Fibroblast of skin of back (primary cell): ENCODE measurements at regions not wholly inside any gene's neighbourhood (a gene's known extent, or its start where the extent isn't known, plus 50 kb on each side); places are given as distances from the start of the nearest gene placed in this dataset.
A peak's percentile ranks its signal among the peaks of the same experiment; 100 is the strongest.

ENCODE experiments used
- DNase-seq: peaks from one replicate; pipeline ENCODE4 v3.0.0-alpha.2; 2013

DNA sequence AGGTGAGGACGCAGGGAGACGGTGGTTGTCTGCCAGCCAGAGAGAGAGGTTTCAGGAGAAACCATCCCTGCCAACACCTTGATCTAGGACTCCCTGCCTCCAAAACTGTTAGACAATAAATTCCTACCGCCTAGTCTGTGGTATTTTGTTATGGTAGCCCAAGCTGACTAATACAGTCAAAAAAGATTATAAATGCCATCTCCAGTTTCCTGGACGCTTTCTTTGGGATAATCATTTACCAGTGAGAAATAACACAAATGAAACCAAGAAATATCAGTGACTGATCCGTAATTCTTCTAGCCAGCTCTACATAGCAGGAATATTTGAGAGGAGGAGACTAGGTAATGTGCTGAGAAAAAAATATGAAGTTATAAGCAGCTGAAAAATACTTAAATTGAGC is 707.8 kb upstream of the LMCD1 start:
- no peak for DNase-seq

DNA sequence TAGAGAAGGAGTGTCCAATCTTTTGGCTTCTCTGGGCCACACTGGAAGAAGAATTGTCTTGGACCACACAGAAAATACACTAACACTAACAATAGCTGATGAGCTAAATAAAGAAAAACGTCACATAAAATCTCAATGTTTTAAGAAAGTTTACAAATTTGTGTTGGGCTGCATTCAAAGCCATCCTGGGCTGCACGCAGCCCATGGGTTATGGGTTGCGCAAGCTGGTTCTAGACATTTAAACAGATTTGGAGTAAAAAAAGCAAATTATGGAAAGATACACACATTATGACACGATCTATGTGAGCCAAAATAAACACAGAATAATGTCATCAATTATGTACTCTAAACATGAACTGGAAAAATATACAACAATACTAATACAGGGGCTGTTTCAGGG is 703.3 kb upstream of the LMCD1 start:
- DNase-seq: no peak

DNA sequence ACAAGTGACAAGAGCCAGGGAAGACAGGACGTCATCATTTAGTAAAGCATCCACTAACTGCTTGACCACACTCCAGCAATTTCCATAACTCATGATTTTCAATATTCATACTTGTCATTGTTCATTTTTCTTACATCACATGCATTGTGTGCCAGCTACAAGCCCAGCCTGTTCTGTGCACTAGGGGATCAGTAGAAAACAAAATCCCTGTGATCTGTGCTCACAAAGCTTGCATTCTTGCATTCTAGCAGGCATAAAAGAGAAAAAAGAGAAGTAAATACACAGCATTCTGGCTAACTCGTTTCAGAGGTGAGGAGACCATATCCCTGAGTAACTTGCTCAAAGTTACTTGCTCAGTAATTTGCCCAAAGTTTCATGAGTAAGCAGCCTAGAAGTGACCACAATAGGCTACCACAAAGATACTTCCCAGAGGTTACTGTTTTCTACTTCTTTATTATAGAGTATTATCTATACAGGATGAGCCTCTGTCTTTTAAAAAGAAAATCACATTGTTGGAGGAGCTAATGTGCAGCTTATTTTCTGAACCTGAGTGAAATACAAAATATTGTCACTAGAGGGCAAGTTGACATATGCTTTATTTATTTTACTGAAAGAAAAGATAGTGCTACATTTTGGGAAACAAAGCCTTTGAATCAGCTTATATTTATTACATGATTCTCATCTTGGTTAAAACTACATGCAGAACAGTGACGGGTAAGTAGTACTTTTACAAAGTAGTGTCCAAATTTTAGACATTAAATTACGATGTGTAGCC is 701.4 kb upstream of the LMCD1 start:
- DNase-seq: no peak

DNA sequence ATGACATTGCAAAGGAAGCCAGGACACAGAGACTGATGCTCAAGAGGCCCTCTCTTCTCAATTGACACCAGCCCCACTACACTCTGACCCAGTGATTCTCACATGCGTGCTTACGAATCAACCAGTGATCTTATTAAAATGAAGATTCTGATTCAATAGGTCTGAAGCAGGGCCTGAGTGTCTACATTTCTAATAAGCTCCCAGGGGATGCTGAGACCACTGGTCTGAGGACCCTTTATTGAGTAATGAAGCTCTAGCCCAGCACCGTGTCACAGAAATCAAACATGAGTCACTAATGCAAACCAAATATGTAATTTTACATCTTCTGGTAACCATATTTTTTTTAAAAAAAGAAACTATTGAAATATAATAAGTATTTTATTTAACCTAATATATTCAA is 689.1 kb upstream of the LMCD1 start:
- DNase-seq: no peak

DNA sequence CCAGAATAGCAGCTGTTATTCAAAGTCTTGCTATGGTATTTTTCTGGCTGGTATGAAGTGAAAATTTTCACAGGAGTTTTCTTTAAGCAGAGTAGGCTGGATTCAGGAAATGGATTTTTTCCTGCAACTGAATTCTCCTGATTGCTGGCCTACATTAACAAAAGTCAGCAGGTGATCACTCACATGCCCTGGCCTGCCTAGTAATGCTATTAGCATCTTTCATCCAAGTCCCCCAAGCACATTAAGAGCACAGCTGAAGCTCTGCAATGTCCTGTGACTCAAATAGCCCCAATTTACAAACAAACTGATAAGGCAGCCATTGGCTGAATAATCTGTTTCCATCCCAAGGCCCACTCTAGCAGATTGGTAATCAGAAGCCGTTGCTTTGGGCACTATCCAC is 688.3 kb upstream of the LMCD1 start:
- no peak for DNase-seq

DNA sequence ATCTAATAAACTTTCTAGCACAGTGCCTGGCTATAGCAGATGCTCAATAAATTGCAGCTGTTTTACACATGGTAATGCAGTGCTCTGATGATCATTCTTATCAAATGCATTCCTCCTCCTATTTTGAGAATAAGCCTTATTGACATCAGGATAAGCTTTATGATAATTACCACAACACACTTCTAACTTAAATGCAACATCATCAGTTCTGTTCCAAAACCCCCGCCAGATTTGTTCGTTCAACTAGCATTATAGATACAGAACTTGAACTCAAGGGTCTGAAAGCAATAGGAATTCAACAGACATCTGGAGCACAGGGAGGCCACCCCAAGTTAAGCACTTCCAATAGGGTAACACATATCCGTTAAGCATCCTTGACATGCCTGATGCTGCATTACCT is 684.4 kb upstream of the LMCD1 start:
- no peak for DNase-seq

DNA sequence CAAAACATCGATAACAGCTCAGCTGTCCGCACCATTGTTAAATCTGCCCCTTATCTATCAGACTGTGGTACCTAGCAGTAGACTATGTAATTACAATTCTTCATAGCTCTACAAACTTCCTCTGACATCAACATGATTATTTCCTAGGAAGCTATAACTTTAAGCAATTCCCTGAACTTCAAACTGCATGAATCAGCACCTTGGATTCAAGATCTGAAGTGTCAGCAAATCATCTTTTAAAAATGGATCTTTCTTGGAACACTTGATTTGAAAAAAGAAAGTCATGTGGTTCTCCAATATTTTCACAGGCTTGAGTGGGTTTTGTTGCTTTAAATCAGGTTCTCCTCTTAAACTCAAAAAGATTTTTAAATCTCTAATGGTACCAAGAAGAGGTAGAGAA is 680.7 kb upstream of the LMCD1 start:
- no peak for DNase-seq

DNA sequence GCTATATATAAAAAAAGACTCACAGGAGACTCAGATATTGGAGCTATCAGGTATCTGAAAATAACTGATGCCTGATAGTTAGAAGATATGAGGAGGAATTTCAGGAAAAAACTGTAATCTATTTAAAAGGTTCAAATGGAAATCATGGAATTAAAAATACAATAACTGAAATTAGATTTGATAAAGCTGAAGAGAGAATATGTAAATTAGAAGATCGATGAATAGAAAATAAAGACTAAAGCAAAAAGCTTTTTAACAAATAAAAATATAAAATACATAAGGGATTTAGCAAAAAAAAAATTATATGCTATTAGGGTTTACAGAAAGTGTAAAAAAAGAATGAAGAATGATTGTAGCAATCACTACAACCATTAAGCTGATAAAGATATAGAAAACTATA is 679.8 kb upstream of the LMCD1 start:
- DNase-seq: no peak

DNA sequence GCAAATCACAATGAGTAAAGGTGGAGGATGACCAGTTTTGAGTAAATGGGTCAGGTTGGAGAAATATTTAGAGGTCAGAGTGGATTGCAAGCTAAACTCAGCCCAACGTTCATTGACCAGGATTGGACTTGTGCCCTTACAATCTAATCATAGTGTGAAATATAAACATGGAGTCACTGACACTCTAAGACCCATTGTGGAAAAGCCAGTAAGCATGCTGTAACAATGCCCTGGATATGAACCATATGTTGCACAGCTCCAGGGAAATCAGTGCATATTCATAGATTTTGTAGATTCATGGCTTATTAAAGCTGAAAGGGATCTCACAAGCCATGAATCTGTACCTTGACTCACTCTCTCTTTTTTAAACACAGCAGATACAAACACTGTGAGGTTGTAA is 660.2 kb upstream of the LMCD1 start:
- DNase-seq: no peak

DNA sequence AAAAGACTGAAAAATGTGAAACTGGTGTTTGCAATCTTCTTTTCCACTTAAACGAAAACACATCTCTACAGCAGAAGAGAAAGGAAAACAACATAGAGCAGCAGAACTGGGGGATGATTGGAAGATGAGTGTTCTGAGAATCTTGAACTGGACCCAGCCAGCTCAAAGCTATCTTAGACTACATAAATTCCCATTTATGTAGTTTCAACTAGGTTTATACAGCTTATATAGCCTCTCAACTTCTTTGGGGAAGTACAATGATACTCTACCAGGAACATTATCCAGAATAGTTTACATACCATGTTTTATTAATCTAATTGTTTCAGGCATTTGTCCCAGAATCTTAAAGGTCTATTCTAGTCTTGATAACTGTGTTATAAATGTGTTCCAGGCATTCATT is 658.2 kb upstream of the LMCD1 start:
- DNase-seq: no peak

DNA sequence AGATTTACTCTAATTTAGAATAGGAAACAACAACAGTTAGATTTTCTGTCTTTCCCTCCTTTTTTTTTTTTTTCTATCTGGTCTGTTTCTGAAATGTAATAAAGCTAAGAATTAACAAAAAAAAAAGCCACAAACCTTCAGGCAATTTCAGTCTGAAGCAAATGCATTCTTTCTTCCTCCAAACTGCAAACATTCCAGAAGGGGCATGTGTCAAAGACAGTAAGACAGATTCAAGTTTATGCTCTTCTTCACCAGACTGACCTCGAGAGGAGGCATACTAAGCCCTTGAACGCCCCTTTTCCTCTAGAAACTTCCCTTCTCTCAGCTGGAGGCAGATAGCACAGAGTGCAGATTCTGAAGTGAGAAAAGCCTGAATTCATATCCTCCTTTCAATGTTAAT is 654.6 kb upstream of the LMCD1 start:
- DNase-seq: no peak

DNA sequence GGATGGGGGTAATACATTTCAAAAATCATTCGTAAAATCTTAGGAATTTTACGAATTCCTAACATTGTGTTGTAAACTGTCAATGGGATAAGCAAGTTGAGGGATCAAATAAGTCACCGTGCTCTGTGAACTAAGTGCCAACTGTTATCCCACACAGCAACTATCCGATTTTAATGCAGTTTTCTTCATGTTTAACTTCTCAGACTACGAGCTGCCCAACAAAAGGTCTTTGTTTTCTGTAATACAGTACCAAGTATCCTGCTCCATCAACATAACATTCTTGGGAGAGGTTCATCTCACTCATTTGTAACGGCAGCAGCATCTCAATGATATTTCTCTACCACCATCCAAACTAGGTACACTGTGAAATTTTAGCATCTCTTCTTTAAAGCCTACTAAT is 654.1 kb upstream of the LMCD1 start:
- no peak for DNase-seq

DNA sequence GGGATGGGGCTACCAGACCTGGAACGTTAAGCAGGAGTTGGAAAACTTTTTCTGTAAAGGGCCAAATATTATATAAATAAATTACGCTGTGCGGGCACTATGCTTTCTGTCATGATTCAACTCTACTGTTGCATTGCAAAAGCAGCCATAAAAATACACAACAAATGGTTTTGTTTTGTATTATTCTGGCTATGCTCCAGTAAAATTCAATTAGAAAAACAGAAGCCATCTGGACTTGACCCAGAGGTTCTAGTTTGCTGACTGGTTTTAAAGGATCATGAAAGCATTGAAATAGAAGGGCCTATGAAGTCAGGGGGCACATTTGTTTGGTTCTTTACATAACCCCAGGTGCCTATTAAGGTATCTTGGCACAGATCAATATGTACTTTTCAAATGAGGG is 647.4 kb upstream of the LMCD1 start:
- DNase-seq: no peak

DNA sequence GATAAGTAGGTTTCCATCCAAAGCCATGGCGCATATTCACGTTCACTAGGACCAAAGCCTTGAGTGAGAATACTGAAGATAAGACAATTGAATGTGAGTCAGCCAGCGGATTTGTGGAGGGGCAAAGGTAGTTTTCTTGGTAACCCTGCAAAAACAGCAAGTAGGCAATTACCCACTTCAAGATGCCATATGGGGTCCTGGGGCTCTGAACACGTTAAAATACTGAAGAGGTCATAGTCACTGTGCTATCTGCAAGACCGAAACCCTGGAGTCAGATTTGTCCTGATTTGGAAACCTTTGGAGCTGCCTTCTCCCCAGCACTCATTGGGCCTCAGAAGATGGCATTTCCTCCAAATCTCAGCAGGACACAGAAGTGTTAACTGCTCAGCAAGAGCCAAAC is 646.9 kb upstream of the LMCD1 start:
- no peak for DNase-seq

DNA sequence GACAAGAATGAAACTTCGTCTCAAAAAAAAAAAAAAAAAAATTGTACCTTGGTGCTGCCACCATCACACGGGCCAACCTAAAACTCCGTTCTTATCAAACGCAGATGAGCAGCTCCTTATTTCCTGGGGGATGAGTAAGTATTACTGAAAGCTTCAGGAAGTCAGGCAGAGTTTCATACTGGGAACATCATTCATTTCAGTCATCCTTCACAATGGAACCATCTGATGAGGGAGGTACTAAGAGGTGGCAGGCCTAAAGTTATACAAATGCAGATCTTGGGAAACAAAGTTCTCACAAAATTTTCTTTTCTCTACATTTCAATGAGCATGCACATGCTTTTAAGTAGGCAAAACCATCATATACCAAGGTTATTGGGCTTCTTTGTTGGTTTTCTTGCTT is 636.0 kb upstream of the LMCD1 start:
- no peak for DNase-seq

DNA sequence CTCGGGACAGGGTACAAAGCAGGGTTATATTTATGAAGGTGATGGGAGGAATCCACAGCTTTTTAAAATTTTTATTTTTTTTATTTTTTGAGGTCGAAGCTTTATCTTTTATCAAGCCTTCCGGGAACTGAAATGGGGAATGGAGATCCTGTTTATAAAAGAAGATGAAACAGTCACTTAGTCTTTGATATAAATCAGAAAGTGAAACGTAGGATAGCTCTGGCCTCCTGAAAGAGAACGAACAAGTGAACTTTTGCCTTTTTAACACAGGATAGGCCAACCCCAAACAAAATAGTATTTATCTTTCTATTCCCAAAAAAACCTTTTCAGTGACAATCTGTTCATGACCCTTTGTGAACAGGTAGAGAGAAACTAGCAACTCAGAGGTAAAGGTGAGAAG is 634.0 kb upstream of the LMCD1 start:
- DNase-seq: no peak

DNA sequence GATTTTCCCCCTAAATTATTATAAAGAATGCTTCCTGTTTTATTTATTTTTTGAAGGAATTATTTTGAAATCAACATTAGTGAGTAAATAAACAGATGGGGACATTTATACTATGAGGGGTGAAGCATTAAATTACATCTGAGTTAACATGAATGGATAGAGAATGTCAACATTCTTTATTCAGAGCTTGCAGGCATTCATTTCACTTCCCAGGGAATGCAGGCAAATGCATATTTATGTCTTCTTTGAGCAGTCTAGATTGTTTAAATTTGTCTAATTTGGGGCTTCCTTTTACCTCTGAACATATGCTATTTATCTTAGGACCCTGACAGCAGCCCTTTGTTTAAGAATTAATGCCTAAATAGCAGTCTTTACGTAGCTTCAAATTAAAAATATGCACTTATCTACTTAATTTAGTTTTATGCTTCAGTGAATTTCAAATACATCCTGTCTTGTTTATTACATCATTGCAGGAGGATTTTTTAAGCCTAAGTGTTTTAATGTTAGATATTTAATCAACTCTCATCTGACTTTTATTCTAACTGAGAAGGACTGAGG is 630.5 kb upstream of the LMCD1 start:
- no peak for DNase-seq

DNA sequence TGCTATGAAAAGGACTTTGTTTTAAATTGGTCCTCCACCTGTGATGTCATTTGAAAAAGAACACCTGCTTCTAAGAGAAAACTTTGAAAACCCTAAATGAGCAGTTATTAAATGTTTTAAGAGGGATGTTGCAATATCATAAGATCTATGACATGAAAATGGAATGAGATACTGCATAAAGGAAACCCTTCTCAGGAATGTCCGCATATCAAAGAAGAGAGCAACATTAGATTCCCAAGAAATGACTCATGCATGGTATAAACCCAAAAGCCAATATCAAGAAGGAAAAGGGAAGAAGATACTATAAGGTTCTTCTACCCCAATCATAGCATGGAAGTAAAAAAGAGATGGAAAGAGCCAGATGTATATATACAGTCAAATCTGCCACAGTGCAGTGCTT is 627.5 kb upstream of the LMCD1 start:
- peak; percentile 1 for DNase-seq

DNA sequence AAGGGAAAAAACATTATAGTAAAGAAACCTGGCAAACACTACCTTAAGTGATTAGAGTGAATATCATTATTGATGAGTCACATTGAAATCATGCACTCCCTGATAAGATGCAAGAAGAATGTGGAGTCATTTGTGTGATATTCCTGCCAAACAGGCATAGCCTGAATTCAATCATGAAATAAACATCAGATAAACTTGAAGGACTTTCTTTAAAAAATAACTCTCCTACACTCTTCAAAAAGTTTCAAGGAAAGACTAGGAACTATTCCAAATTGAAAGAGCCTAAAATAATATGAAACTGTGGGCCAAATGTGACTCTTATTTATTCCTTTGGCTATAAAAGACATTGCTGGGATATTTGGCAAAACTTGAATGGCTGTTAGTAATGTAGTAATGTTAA is 625.7 kb upstream of the LMCD1 start:
- no peak for DNase-seq

DNA sequence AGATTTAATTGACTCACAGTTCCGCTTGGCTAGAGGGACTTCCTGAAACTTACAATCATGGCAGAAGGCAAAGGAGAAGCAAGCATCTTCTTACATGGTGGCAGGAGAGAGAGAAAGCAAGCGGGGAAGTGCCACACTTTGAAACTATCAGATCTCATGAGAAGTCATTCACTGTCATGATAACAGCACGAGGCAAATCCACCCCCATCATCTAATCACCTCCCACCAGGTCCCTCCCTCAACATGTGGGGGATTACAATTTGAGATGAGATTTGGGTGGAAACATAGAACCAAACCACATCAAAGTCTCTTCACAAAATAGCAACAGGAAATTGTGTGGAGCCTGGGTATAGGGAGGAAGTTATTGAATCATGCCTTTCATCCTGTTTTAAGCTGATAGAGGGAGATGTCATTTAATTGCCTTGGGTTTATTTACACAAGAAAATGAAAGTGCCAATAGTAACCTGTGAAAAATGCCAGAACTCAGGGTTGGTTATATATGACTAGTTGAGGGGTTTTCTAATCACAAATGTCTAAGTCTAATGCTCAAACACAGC is 624.8 kb upstream of the LMCD1 start:
- DNase-seq: no peak

DNA sequence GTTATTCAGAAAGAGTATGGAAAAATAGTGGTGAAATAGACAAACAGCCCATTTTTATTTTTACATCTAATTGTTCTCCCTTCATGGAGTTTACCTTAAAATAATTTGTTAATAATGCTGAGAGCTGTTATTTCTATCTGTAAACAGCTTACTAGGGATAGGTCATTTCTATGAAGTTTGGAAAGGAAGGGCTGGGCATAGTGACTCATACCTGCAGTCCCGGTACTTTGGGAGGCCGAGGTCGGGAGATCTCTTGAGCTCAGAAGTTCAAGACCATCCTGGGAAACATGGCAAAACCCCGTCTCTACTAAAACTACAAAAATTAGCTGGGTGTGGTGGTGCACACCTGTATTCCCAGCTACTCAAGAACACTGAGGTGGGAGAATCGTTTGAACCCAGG is 624.3 kb upstream of the LMCD1 start:
- no peak for DNase-seq

DNA sequence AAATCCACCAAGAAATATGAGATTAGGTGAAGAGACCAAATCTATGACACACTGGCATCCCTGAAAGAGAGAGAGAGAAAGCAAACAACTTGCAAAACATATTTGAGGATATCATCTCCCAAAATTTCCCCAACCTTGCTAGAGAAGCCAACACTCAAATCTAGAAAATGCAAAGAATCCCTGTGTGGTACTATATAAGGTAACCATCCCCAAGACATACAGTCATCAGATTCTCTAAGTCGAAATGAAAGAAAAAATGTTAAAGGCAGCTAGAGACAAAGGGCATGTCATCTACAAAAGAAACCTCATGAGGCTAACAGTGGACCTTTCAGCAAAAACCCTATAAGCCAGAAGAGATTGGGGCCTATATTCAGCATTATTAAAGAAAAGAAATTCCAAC is 622.1 kb upstream of the LMCD1 start:
- DNase-seq: no peak

DNA sequence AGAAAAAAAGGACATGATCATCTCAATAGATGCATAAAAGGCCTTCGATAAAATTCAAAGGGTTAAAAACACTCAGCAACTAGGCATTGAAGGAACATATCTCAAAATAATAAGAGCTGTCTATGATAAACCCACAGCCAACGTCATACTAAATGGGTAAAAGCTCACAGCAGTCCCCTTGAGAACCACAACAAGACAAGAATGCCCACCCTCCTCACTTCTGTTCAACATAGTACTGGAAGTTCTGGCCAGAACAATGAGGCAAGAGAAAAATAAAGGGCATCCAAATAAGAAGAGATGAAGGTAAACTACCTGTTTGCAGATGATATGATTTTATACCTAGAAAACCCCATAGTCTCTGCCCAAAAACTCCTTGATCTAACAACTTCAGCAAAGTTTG is 619.7 kb upstream of the LMCD1 start:
- no peak for DNase-seq

DNA sequence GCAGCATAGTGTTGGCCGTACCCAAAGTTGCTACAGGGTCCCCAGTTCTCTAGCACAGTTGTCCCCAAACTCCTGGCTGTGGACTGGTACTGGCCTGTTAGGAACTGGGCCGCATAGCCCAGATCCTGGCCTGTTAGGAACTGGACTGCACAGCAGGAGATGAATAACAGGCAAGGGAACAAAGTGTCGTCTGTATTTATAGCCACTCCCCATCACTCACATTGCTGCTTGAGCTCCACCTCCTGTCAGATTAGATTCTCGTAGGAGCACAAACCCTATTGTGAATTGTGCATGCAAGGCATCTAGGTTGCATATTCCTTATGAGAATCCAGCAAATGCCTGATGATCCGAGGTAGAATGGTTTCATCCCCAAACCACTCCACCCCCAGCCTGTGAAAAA is 604.0 kb upstream of the LMCD1 start:
- no peak for DNase-seq

DNA sequence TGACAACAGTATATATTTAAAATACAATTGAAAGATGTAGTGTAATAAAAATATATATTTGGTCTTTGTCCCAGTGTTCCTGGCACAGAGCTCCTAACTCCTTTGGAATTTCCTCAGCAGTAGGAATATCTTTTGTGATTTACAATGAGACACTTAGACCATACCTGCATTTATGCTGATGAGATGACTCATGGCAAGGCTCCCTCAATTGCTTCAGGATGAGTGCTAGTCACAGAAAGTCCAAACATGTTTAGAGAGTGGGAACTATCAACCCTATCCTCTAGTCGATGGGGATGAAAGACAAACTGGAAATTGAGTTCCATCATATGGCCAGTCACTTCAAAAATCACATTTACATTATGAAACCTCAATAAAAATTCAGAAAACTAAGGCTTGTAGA is 588.3 kb upstream of the LMCD1 start:
- no peak for DNase-seq
